AG08395 (cell line): ENCODE measurements at regions not wholly inside any gene's neighbourhood (a gene's known extent, or its start where the extent isn't known, plus 50 kb on each side); places are given as distances from the start of the nearest gene placed in this dataset.

Source experiments
- DNase-seq: peaks from one replicate; pipeline ENCODE4 v3.0.0; 2012; ENCODE audit warnings: mixed read lengths, low spot score

DNA sequence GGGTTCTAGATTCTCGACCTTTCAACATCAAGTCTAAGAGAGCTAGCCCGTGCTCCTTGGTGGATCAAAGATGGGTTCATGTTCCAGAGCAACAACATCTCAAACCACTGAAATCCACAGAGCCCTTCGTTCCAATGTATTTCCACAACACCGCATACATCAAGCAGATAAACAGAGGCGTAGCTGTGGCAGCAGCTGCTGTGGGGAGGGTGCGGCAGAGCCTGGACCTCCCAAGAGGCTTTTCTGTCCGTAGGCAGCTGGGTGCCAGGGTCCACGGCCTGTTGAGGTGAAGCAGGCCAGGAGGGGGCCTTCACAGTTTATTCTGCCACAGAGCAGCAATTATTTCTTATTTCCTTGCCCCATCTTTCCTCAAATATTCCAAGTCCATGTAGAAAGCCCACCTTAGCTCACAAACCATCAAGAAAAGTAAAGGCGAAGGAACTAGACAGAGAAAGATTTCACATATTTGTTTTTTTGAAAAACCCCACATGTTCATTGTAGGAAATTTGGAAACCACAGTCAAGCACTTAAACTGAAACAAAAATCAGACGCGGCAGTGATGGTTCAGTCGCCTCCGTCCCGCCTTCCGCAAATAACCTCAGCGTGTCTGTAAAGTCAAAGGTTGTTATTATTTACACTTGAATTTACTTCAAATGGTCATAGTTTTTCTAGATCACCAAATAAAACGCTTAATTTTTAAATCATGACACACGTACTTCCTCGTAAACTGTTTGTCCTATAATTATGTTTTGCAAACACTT is 144.6 kb upstream of the FOXF1 start:
- DNase-seq = no peak

DNA sequence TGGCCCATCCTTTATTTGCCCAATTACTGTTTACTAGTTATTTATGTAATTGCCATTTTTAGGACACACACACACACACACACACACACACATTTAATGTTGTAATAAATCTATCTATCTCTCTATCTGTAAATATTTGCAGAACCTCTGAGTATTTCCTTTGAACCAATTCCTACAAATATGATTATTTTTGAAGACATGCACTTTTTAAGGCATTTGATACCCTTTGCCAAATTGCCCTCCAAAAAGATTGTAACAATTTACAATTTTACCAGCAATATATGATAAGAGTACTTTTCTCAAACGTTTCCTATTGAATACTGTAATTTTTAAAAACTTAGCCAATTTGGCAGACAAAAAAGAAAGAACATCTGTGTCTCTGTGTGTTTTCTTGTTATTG is 143.8 kb upstream of the FOXF1 start:
- DNase-seq = no peak

DNA sequence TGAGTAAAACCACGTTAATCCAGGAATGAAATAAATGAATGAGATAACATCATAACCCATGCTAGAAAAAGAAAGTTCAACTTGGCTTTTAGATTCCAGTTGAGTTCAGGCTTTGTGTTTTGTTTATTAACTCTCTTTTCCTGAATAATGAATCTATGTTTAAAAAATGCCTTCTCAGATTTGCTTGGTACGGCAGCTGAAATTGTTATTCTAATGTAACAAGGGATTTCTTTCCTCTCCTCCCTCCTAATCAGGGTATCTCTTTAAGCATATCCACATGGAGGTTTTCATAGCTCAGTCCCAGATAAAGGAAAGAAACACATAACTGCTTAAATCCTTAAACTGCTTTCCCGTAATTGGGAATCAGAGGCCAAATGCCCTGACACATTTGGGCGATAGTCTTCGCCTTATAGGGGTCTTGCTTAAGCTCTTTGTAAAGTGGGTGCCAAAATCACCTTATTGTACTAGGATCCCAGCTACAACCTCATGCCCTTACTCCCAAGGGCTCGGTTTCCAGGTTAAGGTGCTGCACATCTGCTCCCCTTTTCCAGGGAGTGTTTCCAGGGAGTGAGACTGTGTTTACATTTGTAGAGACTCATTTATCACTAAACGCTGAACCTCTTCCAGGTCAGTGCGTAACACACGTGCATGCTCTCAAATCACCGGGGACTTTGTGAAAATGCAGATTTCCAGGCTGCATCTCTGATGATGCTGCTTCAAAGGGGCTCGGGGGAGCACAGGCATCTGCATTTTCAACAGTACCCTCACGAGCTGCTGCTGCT is 142.8 kb upstream of the FOXF1 start:
- no peak for DNase-seq

DNA sequence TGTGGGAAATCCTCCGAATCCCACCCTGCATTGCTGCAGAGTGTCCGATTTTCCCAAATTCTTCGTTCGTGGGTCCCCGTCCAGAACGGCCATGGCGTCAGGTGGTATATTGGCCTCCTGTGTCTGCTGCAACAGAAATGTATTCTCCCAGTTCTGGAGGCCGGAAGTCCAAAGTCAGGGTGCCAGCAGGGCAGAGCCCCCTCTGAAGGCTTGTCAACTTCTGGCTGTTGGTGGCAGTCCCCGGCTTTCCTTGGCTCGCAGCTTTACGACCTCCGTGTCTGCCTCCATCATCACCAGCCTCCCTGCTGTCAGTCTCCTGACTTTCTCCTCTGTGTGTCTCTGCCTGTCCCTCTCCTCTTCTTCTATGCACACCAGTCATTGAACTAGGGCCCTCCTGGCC is 142.1 kb upstream of the FOXF1 start:
- DNase-seq = no peak

DNA sequence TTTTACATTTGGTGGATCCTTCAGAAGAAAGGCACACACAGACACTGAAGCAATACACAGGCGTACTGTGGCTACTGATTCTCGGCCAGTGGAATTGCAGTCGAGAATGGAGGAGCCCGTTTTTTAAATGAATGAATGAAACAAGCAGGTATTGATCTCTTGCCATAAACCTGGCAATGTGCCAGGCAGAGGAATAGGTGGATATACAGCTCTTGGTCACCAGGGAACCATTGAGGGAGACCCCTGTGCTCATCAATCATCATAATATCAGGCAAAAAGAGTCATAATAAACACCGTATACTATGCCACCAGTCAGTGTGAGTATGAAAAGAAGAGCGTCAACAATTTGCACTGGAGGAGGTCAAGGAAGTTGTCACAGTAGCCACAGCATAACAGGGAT is 140.3 kb upstream of the FOXF1 start:
- no peak for DNase-seq

DNA sequence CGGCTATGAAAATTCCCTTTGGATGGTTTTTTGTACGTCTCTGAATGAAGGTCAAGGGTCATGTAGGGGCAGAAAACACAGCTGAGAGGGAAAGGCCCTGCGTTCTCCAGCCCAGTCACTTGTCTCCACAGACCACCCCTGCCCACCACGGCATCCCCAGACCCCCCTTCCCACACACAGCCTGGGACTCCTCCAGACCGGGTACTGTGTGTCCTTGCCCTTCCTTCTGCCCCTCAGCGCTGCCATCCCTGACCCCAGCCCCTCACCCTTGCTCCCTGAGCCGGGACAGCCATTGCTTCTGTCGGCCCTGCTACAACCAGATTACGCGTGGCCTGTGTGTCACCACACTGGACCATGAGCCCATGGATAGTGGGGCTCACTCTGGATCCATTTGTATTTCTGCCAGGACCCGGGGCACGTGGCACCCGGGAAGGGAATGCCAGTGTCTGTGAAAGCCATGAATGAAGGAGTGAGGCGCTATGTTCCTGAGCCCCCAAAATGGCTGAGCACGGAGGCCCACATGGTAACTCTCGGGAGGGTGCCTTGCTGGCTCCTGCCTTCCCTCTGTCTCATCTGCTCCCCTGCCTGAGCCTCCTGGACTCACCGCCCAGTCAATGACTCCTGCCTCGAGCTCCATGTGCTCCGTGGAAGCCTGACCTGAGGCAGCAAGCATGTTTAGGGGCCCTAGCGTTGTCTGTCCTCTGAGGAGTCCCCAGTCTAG is 139.1 kb upstream of the FOXF1 start:
- DNase-seq = no peak

DNA sequence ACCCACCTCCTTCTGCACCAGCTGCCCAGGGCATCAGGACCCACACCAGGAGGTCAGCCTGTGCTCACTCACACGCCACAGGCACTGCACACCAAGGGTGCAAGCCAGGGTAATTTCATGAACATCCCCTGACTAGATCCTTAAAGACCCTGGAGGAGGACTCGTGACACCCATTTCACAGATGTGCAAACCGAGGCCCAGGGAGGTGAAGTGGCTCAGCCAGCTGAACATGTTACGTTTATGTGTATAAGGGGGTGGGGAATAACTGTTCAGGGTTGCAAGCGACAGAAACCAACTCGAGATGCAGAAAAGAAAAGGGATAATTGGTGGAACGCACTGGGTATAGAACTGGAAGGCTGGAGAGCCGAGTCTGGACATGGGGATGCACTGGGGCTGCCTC is 138.1 kb upstream of the FOXF1 start:
- no peak for DNase-seq

DNA sequence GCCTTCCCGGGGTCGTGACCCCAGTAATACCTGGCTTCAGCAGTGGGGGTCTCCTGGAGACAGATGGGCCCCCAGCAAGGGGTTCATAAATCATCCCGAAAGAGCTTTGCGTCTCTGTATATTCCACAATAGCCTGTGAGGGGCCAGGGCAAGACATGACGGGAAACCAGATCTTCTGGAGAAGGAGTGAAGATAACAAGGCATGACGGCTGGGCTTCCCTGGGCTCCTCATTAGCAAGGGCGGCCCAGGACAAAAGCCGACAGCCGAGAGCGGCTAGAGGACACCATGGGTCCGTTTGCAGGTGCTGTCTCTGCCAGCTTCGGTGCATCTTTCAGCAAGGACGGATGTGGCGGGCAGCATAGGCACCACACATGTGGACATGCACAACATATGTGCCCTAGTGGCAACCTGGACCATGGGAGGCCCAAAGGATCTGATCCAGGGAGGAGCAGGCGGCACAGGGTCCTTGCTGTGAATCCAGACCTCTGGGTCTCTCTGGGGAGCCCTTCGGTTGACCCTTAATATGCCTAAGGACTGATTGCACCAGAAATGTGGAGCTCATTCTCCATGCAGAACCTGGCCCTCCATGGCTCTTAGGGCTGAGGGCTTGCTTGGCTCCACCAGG is 136.9 kb upstream of the FOXF1 start:
- no peak for DNase-seq

DNA sequence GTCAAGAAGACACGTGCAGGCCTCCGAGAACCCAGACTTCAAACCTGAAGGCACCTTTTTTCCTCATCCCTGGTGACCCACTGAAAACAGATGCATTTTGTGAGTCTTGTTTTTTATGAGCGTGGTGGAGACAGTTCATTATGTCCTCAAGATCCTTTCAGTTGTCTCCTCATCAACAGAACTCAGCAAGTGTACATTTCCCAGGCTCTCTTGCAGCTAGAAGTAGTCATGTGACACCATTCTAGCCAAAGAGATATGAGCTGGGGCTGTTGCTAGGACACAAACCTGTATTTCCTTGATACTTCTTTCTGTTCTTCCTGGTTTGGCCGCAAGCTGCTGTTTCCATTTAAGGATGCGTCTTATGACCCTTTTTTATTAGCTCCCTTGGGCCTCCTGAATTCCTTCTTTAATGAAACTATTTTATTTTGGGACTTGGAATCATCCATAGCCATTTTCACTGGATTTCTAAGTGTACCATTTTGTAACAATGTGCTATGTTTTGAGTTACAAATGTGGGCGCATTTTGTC is 135.7 kb upstream of the FOXF1 start:
- no peak for DNase-seq

DNA sequence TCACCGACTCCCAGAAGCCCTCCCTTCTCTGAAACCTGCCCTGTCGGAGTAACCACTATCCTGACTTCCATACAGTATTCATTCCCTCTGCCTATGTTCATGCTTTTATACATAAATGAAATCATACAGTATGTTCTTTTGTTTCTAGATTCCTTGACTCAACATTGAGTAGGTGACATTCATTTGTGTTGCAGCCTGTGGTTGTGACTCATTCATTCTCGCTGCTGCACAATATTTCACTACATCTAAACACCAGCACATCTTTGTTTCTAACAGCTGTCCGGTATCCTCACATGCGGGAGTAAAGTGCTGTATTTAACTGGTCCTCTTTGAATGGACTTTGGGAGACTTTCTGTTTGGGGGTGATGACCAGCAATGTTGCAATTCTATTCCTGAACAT is 135.0 kb upstream of the FOXF1 start:
- DNase-seq = peak; percentile 75

DNA sequence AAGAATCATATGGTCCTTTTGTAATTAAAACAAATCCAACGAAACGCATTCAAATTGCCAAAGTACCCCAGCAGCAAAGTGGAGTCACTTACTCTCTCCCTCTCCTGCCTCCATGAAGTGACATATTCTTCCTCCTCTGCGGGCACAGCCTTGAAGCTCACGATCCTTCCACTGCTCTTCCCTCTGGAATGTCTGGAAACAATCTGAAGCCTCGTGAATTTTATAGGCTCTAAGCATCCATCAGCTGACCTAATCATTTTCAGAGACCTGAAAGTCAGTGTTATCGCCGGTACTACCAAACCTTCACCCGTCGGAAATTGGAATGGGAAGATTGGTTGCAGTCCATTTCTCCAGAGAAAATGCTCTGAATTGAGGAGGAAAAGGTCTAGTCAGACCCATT is 134.5 kb upstream of the FOXF1 start:
- DNase-seq = no peak

DNA sequence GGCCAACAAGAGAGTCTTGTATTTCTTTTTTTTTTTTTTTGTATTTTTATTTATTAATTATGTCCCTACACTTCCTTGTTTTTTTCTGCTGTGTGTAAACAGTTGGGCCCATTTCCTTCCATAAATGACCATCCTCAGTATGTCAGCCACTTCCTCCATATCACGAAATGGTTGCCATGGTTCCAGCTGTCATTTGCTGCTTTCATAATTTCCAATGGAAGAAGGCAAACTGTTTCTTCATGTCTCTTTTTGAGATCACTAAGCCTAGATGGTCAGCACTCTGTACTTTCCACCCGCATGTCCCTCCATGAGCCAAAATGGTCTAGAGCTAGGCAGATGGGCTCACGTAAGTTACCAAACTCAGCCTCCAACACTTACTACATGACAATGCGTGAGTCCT is 133.5 kb upstream of the FOXF1 start:
- DNase-seq = no peak

DNA sequence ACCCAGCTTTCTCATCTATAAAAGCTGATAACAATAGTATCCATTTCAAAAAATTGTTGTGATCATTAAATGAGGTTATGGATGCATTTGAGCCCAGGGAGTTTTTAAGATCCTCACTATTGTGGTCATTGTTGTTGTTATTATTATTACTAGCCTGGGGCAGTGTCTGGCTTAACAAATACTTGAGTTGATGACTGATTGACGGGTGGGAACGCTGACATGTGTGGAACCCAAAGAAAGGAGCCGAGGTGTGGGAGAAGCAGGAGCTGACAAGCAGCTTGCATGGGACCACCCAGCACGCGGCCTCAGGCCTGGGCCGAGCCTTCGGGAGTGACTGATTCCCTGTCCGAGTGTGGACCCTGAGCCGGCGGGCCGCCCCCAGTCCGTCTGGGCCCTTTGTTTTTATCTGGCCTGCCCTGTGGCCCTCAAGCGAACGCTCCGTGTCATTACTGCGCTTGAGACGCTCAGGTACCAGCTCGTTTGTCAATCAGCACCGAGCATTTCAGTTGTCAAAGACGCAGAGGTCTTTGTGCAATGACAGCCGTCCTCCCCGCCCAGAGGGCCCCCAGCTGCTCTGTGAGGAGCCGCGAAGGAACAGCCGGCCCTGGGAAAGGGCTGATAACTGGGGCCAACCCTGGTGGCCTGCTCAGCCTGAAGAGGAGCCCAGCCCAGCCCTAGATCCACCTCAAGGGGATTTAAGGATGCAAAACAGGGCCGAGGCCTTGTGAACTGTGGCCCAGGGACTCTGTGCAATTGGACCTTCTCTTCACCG is 132.9 kb upstream of the FOXF1 start:
- no peak for DNase-seq

DNA sequence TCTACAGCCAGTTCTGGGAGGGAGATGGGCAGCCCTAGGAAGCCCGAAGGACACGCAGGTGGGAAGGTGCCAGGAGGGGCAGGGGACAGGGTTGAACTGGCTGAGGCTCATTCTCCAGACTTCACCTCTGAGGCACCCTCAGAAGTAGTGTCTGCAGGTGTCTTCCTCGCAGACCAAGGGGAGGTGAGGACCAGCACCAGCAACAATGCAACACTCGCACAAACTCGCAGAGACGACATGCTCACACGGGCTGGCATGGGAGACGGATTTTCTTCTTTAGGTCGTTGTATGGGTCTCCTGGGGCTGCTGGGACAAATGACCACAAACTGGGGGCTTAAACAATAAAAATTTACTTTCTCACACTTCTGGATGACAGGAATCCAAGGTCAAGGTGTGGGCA is 132.2 kb upstream of the FOXF1 start:
- DNase-seq = no peak

DNA sequence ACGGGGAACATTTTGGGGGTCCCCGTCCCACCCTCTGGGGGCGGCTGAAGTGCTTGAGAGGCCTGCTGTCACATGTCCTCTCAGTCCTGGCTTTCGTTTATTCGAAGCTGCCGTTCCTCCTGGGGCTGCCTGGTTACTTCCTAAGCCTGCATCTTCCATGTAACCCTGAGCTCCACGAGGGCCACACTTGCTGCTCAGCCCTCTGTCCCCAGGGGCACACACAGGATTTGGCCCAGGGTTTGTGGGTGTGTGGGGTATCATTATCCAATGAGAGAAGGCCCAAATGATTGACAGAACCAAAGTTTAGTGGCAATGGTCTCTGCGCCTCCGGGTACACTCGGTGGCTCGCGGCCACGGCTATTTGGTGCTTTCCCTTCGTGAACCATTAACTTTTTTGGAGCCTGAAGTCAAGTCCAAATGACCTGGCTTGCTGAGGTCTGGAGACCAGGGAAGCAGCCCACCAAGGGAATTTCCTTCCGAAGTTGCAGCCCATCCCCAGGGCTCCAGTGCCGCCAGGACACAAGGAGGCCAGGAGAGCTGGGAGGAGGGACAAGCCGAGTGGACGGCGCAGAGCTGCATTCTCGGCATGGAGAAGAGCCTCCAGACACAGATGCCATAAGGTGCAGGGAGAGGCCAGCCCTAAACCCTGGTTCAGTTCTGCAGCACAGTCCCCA is 131.4 kb upstream of the FOXF1 start:
- no peak for DNase-seq

DNA sequence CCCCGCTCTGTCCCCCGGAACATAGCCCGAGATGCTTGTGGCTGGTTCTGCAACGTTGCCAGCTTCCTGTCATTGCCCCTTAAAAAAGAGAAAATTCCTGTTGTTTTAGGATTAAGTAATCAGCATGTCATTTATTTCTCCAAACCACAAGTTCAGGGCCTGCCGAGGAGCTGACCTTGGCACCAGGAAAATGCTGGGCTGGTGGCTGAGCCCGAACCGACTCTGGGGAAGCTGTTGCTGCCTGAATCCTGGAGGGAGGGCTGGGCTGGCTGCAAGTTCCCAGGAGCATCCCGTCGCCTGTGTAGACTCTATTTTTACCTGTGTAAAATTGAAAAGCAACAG is 130.9 kb upstream of the FOXF1 start:
- peak; percentile 61 for DNase-seq

DNA sequence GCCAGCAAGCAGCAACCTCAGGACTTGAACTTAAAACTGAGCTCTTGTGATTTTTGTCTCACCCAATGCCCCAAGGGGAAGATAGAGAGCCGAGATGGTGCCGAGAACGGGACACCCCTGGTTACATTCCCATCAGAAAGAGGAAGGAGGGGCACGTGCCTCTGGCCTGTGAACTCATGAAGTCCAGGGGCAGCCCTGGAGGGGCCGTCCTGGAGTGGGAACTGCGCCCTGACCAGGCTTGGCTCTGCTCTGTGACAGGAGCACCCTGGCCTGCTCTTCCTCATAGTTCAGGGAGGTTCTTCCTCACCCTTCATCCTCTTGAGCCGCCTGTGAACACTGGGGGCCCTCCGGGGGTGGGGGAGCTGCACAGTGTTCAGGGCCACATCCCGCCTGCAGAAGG is 130.3 kb upstream of the FOXF1 start:
- DNase-seq = no peak

DNA sequence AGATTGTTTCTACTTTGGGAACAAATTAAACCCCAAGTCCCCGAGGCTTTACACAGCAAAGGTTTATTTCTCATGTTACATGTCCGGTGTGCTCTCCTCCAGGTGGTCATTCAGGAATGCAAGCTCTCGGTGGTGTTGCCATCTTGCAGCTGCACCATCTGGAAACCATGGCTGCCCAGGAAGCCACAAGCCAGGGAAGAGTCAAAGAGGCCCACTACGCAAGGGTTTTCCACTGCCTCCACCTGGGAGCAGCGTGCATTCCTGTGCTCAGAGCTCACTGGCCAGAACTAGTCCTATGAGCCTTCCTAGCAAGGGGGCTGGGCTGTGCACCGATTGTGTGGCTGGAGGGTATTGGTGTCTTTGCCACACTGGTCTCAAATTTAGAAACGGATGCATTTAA is 128.8 kb upstream of the FOXF1 start:
- no peak for DNase-seq

DNA sequence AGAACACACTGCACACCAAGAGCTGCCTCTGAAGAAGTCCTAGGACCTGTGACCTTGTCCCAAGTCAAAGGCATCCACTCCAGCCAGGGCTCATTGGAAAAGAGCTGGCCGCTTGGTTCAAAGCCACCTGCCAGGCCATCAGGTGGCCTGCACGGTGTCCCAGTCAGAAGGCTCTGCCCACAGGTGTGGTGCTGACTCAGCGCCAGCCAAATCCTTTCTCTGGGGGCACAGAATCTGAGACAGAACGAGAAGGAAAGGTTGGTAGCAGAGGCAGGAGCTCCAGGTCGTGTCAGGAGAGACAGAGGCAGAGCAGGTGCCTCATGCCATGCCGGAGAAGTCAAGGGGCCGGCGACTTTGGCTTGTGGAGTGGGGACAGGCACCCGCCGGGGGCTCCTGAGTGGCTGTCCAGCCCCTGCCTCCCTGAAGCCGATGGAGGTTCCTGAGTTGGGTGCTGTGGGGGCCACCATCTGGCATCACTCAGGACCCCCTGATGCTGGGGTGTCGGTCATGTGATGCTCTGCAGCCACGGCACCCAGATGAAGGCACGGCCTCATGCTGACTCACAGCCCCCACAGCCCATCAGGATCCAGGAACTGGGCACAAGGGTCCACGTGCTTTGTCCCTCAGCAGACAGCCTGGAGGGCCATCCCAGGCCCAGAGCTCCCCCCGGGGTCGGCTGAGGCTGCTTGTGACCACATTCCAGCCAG is 128.1 kb upstream of the FOXF1 start:
- DNase-seq = no peak

DNA sequence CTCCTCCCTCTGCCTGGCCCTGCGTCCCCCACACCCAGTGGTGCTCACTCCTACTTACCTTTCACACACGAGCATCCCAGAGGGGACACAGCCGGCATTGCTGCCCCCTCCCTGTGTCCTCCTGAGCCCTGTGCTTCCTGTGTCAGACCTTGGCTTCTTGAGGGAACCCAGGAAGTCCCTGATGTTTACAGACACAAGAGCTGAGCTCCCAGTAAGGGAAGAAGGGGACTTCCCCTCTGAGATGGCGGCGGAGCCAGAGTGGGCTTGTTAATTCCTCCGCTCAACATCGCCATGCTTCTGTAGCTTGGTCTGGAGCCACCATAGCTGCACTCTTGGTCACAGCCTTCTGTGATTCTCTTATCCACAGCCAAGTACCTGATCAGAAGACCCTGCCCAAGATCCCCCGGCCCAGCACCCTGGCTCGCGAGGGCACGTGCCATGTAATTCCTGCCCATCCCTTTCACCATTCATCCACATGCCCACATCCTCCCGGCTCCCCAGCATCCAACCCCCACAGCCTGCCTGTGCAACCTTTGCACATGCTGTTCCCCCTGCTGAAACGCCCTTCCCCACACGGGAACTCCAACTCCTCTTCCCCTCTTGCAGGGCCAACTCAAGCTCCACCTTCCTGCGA is 127.4 kb upstream of the FOXF1 start:
- no peak for DNase-seq
